ENCODE measurements at regions not wholly inside any gene's neighbourhood (a gene's known extent, or its start where the extent isn't known, plus 50 kb on each side); places are given as distances from the start of the nearest gene placed in this dataset.

GRCh38 chr11:15874704-15875103, 481.6 kb downstream of the SOX6 start:
- TF ChIP-seq STAT1 (IDR thresholded peaks at IDR 0.05; ENCODE audit: unreplicated experiment): no peak
- Mint-ChIP-seq H3K36me3 (ENCODE audit: low read depth) (no peaks in the 10 kb centered on the region), H3K9me3 (peaks cover 3% of the 10 kb centered on the region; the same call in 1 of the 3 replicates), H3K4me3 (no peak overlapping the region), H3K27me3 (ENCODE audit: insufficient read depth, low read depth, poor library complexity) (peaks cover 12% of the 10 kb centered on the region), H3K4me1 (peaks cover 23% of the 10 kb centered on the region), H3K27ac (no peak overlapping the region)
- no peaks in the 10 kb centered on the region for H4K20me1 ChIP-seq (replicated peaks; ENCODE audit: insufficient read depth)
- H2AFZ ChIP-seq: no peak overlapping the region
- H3K36me3 ChIP-seq (ENCODE audit: insufficient read depth): no peaks in the 10 kb centered on the region
- H3F3A ChIP-seq (replicated peaks; ENCODE audit: low read depth): no peaks in the 10 kb centered on the region
- peaks cover 12% of the 10 kb centered on the region; the same call in 1 of the 2 replicates for H3K9me2 ChIP-seq (ENCODE audit: insufficient read depth)
- H3K4me3 ChIP-seq: no peak overlapping the region
- DNase-seq (ENCODE audit: low spot score) (no peak), ATAC-seq (no peak)
- no peak overlapping the region for H3K27ac ChIP-seq (ENCODE audit: low read depth)
- H3K4me2 ChIP-seq: no peak overlapping the region
- no peaks in the 10 kb centered on the region for H3K27me3 ChIP-seq (ENCODE audit: insufficient read depth)
- no peaks in the 10 kb centered on the region for H3K79me2 ChIP-seq (replicated peaks; ENCODE audit: insufficient read depth)
- peaks cover 12% of the 10 kb centered on the region for H3K4me1 ChIP-seq (ENCODE audit: insufficient read depth)

- Histone ChIP-seq H3K4me1 (ENCODE audit: insufficient read depth) (peaks cover 12% of the 10 kb centered on the region), H3K27me3 (ENCODE audit: insufficient read depth) (no peaks in the 10 kb centered on the region), H4K20me1 (replicated peaks; ENCODE audit: insufficient read depth) (no peaks in the 10 kb centered on the region), H3K27ac (ENCODE audit: low read depth) (no peak overlapping the region), H3F3A (replicated peaks; ENCODE audit: low read depth) (no peaks in the 10 kb centered on the region), H2AFZ (no peak overlapping the region), H3K4me2 (no peak overlapping the region), H3K4me3 (no peak overlapping the region), H3K36me3 (ENCODE audit: insufficient read depth) (no peaks in the 10 kb centered on the region), H3K9me2 (ENCODE audit: insufficient read depth) (peaks cover 12% of the 10 kb centered on the region; the same call in 1 of the 2 replicates), H3K79me2 (replicated peaks; ENCODE audit: insufficient read depth) (no peaks in the 10 kb centered on the region)
- Mint-ChIP-seq H3K27me3 (ENCODE audit: insufficient read depth, low read depth, poor library complexity) (peaks cover 11% of the 10 kb centered on the region), H3K4me1 (peaks cover 23% of the 10 kb centered on the region), H3K27ac (no peak overlapping the region), H3K4me3 (no peak overlapping the region), H3K9me3 (peaks cover 3% of the 10 kb centered on the region; the same call in 1 of the 3 replicates), H3K36me3 (ENCODE audit: low read depth) (no peaks in the 10 kb centered on the region)
- ATAC-seq: no peak
- DNase-seq (ENCODE audit: low spot score): no peak
- no peak for TF ChIP-seq JUNB (IDR thresholded peaks at IDR 0.05; ENCODE audit: unreplicated experiment)
- no peak for TF ChIP-seq ZNF331 (CRISPR knock-in tag; IDR thresholded peaks at IDR 0.05; ENCODE audit: low read depth)
- TF ChIP-seq CREB1 (CRISPR knock-in tag; IDR thresholded peaks at IDR 0.05; ENCODE audit: low read depth): no peak
- TF ChIP-seq NANOG (IDR thresholded peaks at IDR 0.05; ENCODE audit: borderline replicate concordance): no peak
- no peak for TF ChIP-seq CTCF (conservative IDR thresholded peaks at IDR 0.05; ENCODE audit: low read depth in 2 of 2)
- TF ChIP-seq EZH2phosphoT487 (IDR thresholded peaks at IDR 0.05; ENCODE audit: unreplicated experiment): no peak
- TF ChIP-seq STAT1 (IDR thresholded peaks at IDR 0.05; ENCODE audit: unreplicated experiment): no peak
- TF ChIP-seq ZNF114 (CRISPR knock-in tag; IDR thresholded peaks at IDR 0.05): no peak
- TF ChIP-seq EZH2 (IDR thresholded peaks at IDR 0.05; ENCODE audit: low read depth, unreplicated experiment): no peak
- no peak for TF ChIP-seq REST (IDR thresholded peaks at IDR 0.05; ENCODE audit: unreplicated experiment)
- no peak for TF ChIP-seq POLR2AphosphoS5 (IDR thresholded peaks at IDR 0.05; ENCODE audit: low read depth)
- TF ChIP-seq, protein P1, sequence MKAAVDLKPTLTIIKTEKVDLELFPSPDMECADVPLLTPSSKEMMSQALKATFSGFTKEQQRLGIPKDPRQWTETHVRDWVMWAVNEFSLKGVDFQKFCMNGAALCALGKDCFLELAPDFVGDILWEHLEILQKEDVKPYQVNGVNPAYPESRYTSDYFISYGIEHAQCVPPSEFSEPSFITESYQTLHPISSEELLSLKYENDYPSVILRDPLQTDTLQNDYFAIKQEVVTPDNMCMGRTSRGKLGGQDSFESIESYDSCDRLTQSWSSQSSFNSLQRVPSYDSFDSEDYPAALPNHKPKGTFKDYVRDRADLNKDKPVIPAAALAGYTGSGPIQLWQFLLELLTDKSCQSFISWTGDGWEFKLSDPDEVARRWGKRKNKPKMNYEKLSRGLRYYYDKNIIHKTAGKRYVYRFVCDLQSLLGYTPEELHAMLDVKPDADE (IDR thresholded peaks at IDR 0.05): no peak
Measured at GRCh38 chr11:15875393-15875792, 481.0 kb downstream of the SOX6 start.
